SK-N-SH (cell line): ENCODE measurements at regions not wholly inside any gene's neighbourhood (a gene's known extent, or its start where the extent isn't known, plus 50 kb on each side); places are given as distances from the start of the nearest gene placed in this dataset.

Experiments used
- CTCF ChIA-PET: fragments of 300-600, 350-600 bp; formaldehyde crosslinking; extraction: SDS; loops from one replicate; lab custom pipeline; 2021; lab: Yijun Ruan, JAX
- POLR2A ChIA-PET: fragments of 350-600 bp; sonication (Branson Sonifier 250); formaldehyde crosslinking; extraction: SDS; loops from one replicate; lab custom pipeline; 2020; ENCODE audit warnings: antibody characterized with exemption, inconsistent platforms; lab: Yijun Ruan, JAX
- DNase-seq: peaks from one replicate; pipeline ENCODE4 v3.0.0; 2012
- H2AFZ ChIP-seq: fragments of 200-600 bp; sonication (generic); 2 replicates; pipeline ENCODE4 v1.8.1; 2016; ENCODE audit warnings: antibody characterized with exemption, mild to moderate bottlenecking, low read depth
- H3F3A ChIP-seq: fragments of 200-600 bp; sonication (generic); replicated peaks from 2 replicates; pipeline ENCODE3; 2016; ENCODE audit warnings: antibody characterized with exemption, mild to moderate bottlenecking; ENCODE audit not compliant: insufficient read depth
- H3K27ac ChIP-seq, 2 experiments: fragments of 200-500 bp in 1 of 2; fragments of 200-600 bp in 1 of 2; sonication (Bioruptor generic) in 1 of 2; sonication (generic), shearing (Covaris generic) in 1 of 2; 2 replicates each; pipeline versions ENCODE4 v1.5.1 to v1.6.1; 2014 to 2016; ENCODE audit warnings: low read depth in 2 of 2, inconsistent platforms in 1 of 2, low read length in 1 of 2, mild to moderate bottlenecking in 1 of 2, mixed read lengths in 1 of 2
- H3K27me3 ChIP-seq: fragments of 200-600 bp; sonication (generic), shearing (Covaris generic); 2 replicates; pipeline ENCODE4 v1.6.1; 2016; ENCODE audit warnings: mixed run types; ENCODE audit not compliant: insufficient read depth
- H3K36me3 ChIP-seq, 2 experiments: fragments of 200-500 bp in 1 of 2; fragments of 200-600 bp in 1 of 2; sonication (Bioruptor generic) in 1 of 2; sonication (generic) in 1 of 2; replicated peaks in 1 of 2; 2 replicates each; pipeline versions ENCODE3 to v1.5.1; 2014 to 2016; ENCODE audit warnings: low read length in 1 of 2, mild to moderate bottlenecking in 1 of 2; ENCODE audit not compliant: insufficient read depth in 2 of 2, control insufficient read depth in 1 of 2
- H3K4me1 ChIP-seq, 2 experiments: fragments of 200-500 bp in 1 of 2; fragments of 200-600 bp in 1 of 2; sonication (Bioruptor generic) in 1 of 2; sonication (generic), shearing (Covaris generic) in 1 of 2; 2 replicates each; pipeline versions ENCODE4 v1.5.1 to v1.6.1; 2014 to 2016; ENCODE audit warnings: low read depth in 1 of 2, low read length in 1 of 2, mixed run types in 1 of 2; ENCODE audit not compliant: insufficient read depth in 2 of 2, control insufficient read depth in 1 of 2
- H3K4me2 ChIP-seq: fragments of 200-600 bp; sonication (generic), shearing (Covaris generic); 2 replicates; pipeline ENCODE4 v1.6.1; 2017; ENCODE audit warnings: mixed run types
- H3K4me3 ChIP-seq, 2 experiments: fragments of 200-500 bp in 1 of 2; fragments of 200-600 bp in 1 of 2; sonication (Bioruptor generic) in 1 of 2; sonication (generic), shearing (Covaris generic) in 1 of 2; 2 replicates each; pipeline versions ENCODE4 v1.5.1 to v1.8.1; 2014 to 2016; ENCODE audit warnings: low read depth in 2 of 2, inconsistent platforms in 1 of 2, low read length in 1 of 2, mild to moderate bottlenecking in 1 of 2, mixed read lengths in 1 of 2, moderate library complexity in 1 of 2
- H3K79me2 ChIP-seq: fragments of 200-600 bp; sonication (generic); 2 replicates; pipeline ENCODE4 v1.8.1; 2017; ENCODE audit warnings: mild to moderate bottlenecking; ENCODE audit not compliant: insufficient read depth
- H3K9ac ChIP-seq: fragments of 200-600 bp; sonication (generic); 2 replicates; pipeline ENCODE4 v1.6.1; 2017; ENCODE audit warnings: mixed run types
- H3K9me2 ChIP-seq: fragments of 200-600 bp; sonication (generic); 2 replicates; pipeline ENCODE4 v1.6.1; 2017; ENCODE audit warnings: mixed run types
- H3K9me3 ChIP-seq: fragments of 200-600 bp; sonication (generic); 2 replicates; pipeline ENCODE4 v1.6.1; 2017; ENCODE audit warnings: mixed run types, mild to moderate bottlenecking, moderate library complexity
- H4K20me1 ChIP-seq: fragments of 200-600 bp; sonication (generic); 2 replicates; pipeline ENCODE4 v1.6.1; 2017; ENCODE audit warnings: mild to moderate bottlenecking, mixed run types; ENCODE audit not compliant: insufficient read depth
- CHD2 ChIP-seq: fragments of 150-350 bp; IDR thresholded peaks from 2 replicates; pipeline ENCODE4 v1.6.1; 2018; ENCODE audit warnings: low read length; ENCODE audit not compliant: partially characterized antibody
- CTCF ChIP-seq: fragments of 200-600 bp; sonication (generic); IDR thresholded peaks from 2 replicates; pipeline ENCODE4 v1.6.1; 2017; ENCODE audit warnings: antibody characterized with exemption, mild to moderate bottlenecking, moderate library complexity
- ELF1 ChIP-seq: IDR thresholded peaks from 2 replicates; pipeline ENCODE4 v1.4.0; 2012
- EP300 ChIP-seq, 2 experiments: IDR thresholded peaks; 2 replicates each; pipeline versions ENCODE4 v1.4.0 to v1.6.1; 2012; ENCODE audit warnings: borderline replicate concordance in 1 of 2, low read depth in 1 of 2, low read length in 1 of 2
- FOXJ3 ChIP-seq: sonication (generic); formaldehyde crosslinking; IDR thresholded peaks from 2 replicates; pipeline ENCODE4 v1.5.1; 2020; ENCODE audit warnings: mild to moderate bottlenecking, missing genetic modification reagents
- FOXM1 ChIP-seq: IDR thresholded peaks from 2 replicates; pipeline ENCODE4 v1.4.0; 2012; ENCODE audit warnings: low read depth, mild to moderate bottlenecking
- MAX ChIP-seq: IDR thresholded peaks from 2 replicates; pipeline ENCODE4 v1.4.0; 2012; ENCODE audit warnings: low read depth
- MEF2A ChIP-seq: IDR thresholded peaks from 2 replicates; pipeline ENCODE4 v1.4.0; 2012; ENCODE audit warnings: low read depth, borderline replicate concordance
- POLR2AphosphoS5 ChIP-seq: IDR thresholded peaks from 2 replicates; pipeline ENCODE4 v1.6.1; 2012; ENCODE audit warnings: low read depth, low read length
- RAD21 ChIP-seq: IDR thresholded peaks from 2 replicates; pipeline ENCODE4 v1.6.1; 2012; ENCODE audit warnings: mild to moderate bottlenecking, low read length
- RCOR1 ChIP-seq: fragments of 150-350 bp; IDR thresholded peaks from 2 replicates; pipeline ENCODE4 v1.6.1; 2017; ENCODE audit warnings: antibody characterized with exemption, low read length
- SMC3 ChIP-seq: IDR thresholded peaks from 2 replicates; pipeline ENCODE4 v1.6.1; 2012; ENCODE audit warnings: low read depth, low read length, improper control_type of control experiment
- TCF12 ChIP-seq: IDR thresholded peaks from 2 replicates; pipeline ENCODE4 v1.4.0; 2012
- WGBS: methylation state at CpG from one replicate; pipeline ENCODE4 v1.1.6; 2017; ENCODE audit warnings: low lambda C conversion rate; 5-methylcytosine and 5-hydroxymethylcytosine counted together
- TF ChIP-seq, protein P1 (sequence below): fragments of 150-350 bp; IDR thresholded peaks from 2 replicates; pipeline ENCODE4 v1.6.1; 2017; ENCODE audit warnings: antibody characterized with exemption, low read length, low read depth, borderline replicate concordance
- TF ChIP-seq, protein P2 (sequence below): IDR thresholded peaks from 2 replicates; pipeline ENCODE4 v1.4.0; 2012; ENCODE audit warnings: low read depth, borderline replicate concordance
- TF ChIP-seq, protein P3 (sequence below): IDR thresholded peaks from 2 replicates; pipeline ENCODE4; 2012

DNA sequence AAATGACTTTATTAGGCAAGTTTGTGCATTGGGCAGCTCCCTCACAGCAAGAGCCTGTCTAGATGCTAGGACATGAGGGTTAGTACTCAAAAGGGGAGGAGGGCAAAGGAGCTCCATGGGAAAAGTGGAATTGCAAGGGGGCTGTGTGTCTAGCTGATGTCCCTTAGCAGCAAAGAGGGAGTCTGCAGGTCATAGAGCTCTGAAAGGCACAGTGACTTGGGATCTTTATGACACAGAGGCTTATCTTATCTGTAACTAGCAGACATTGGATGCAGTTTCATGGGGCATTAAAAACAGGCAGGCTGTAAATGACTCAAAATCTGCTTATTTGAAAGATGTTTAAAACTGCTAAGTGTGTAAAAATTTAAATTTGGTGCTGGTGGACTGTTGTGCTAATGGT lies 556.2 kb upstream of the FZD8 start (continued):
- TF ChIP-seq RCOR1: no peak
- TF ChIP-seq, protein P1, sequence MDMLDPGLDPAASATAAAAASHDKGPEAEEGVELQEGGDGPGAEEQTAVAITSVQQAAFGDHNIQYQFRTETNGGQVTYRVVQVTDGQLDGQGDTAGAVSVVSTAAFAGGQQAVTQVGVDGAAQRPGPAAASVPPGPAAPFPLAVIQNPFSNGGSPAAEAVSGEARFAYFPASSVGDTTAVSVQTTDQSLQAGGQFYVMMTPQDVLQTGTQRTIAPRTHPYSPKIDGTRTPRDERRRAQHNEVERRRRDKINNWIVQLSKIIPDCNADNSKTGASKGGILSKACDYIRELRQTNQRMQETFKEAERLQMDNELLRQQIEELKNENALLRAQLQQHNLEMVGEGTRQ: no peak

DNA sequence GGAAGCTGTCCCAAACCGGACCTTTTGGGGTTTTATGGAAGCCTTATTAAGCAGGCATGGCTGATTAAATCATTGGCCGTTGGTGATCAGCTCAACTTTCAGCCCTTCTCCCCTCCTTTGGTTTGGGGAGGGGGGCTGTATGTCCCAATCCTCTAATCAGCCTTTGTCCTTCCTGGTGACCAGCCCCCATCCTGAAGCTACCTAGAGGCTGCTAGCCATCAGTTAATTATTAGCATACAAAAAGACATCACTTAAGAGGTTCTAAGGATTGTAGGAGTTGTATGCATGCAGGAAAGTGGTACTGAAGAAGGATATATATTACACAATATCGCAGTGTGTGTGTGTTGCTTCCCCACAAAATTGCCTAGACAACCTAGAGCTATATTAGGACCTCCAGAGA lies 553.3 kb upstream of the FZD8 start:
- Histone ChIP-seq H3K9me3 (peaks cover 7% of the 10 kb centered on the region), H3K27ac (no peak overlapping the region), H3K4me1 (no peaks in the 10 kb centered on the region; a peak in 1 of 4 replicates), H2AFZ (no peak overlapping the region), H4K20me1 (no peaks in the 10 kb centered on the region), H3K36me3 (peaks cover 0 to 3% of the 10 kb centered on the region in 2 experiments), H3K79me2 (no peaks in the 10 kb centered on the region), H3F3A (no peaks in the 10 kb centered on the region), H3K9me2 (no peaks in the 10 kb centered on the region), H3K4me3 (no peak overlapping the region), H3K27me3 (no peaks in the 10 kb centered on the region), H3K9ac (no peak overlapping the region), H3K4me2 (no peak overlapping the region)
- ChIA-PET POLR2A (no interaction called here), CTCF (no interaction called here)
- DNase-seq: no peak
- TF ChIP-seq, protein P2, sequence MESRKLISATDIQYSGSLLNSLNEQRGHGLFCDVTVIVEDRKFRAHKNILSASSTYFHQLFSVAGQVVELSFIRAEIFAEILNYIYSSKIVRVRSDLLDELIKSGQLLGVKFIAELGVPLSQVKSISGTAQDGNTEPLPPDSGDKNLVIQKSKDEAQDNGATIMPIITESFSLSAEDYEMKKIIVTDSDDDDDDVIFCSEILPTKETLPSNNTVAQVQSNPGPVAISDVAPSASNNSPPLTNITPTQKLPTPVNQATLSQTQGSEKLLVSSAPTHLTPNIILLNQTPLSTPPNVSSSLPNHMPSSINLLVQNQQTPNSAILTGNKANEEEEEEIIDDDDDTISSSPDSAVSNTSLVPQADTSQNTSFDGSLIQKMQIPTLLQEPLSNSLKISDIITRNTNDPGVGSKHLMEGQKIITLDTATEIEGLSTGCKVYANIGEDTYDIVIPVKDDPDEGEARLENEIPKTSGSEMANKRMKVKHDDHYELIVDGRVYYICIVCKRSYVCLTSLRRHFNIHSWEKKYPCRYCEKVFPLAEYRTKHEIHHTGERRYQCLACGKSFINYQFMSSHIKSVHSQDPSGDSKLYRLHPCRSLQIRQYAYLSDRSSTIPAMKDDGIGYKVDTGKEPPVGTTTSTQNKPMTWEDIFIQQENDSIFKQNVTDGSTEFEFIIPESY: no peak
- no peak for TF ChIP-seq MAX
- TF ChIP-seq, protein P3, sequence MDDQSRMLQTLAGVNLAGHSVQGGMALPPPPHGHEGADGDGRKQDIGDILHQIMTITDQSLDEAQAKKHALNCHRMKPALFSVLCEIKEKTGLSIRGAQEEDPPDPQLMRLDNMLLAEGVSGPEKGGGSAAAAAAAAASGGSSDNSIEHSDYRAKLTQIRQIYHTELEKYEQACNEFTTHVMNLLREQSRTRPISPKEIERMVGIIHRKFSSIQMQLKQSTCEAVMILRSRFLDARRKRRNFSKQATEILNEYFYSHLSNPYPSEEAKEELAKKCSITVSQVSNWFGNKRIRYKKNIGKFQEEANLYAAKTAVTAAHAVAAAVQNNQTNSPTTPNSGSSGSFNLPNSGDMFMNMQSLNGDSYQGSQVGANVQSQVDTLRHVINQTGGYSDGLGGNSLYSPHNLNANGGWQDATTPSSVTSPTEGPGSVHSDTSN: no peak
- no peak for TF ChIP-seq ELF1
- no peak for TF ChIP-seq POLR2AphosphoS5
- TF ChIP-seq FOXJ3 (CRISPR knock-in tag): no peak
- TF ChIP-seq RAD21: no peak
- no peak for TF ChIP-seq SMC3
- no peak for TF ChIP-seq CTCF
- no peak for TF ChIP-seq TCF12
- TF ChIP-seq EP300 (IDR thresholded peaks at IDR 0.05; ENCODE audit: borderline replicate concordance in 1 of 2, low read depth in 1 of 2, low read length in 1 of 2): no peak
- TF ChIP-seq CHD2: no peak
- no peak for TF ChIP-seq FOXM1
- TF ChIP-seq MEF2A: no peak
- 45% methylated on average over 3 of the region's 3 CpGs for WGBS
